Adrenal gland (tissue), 5 donors: ENCODE measurements at regions not wholly inside any gene's neighbourhood (a gene's known extent, or its start where the extent isn't known, plus 50 kb on each side); places are given as distances from the start of the nearest gene placed in this dataset.
A peak's percentile ranks its signal among the peaks of the same experiment; 100 is the strongest.

Source experiments
- POLR2A ChIP-seq, 2 donors: fragments of 450-650 bp; IDR thresholded peaks; one replicate each; pipeline ENCODE4 v1.6.1; 2017; ENCODE audit warnings: antibody characterized with exemption in 2 of 2, mild to moderate bottlenecking in 2 of 2, moderate library complexity in 1 of 2
- TF ChIP-seq, protein P1 (sequence below), 6 experiments: fragments of 450-650 bp in 4 of 6; fragments of 200-600 bp in 2 of 6; sonication (generic) in 1 of 6; IDR thresholded peaks; 1 replicate in 5 of 6; 2 replicates in 1 of 6; pipeline versions ENCODE4 v1.5.1 to v1.8.0; 2016 to 2021; ENCODE audit warnings: antibody characterized with exemption in 6 of 6, mild to moderate bottlenecking in 2 of 6, moderate library complexity in 1 of 6
- donor health status: DM: no; HTN: no; CAD: no.

DNA sequence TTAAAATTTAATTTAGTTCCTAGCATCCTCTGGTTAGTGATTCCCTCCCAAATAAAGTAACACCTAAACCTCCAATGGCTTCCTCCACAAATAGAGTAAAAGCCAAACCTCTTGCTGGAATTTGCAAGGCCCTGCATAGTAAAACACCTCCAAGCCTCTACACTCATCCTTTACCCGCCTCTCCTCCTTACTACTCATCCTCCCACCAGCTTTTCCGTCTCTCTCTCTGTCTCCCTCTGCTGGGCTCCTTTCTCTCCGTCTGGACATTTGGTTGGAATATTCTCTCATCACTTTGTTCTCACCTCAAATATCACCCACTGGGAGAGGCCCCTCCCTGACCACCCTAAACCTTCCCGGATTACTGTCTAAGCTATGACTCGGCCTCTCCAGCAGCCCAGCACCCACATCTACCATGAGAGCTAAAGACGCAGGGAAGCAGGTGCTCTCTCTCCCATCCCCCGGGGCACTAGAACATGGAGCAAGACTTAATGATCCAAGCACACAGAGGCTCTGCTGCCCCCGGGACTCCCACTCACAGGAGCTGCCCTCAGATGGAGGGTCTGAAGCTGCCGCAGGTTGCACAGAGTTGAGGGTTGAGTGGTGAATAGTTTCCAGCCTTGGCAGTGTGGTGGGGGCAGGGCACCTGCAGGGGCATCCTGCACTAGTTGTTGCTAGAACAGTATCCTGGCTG lies 167.2 kb downstream of the FBXO15 start:
- TF ChIP-seq, protein P1, sequence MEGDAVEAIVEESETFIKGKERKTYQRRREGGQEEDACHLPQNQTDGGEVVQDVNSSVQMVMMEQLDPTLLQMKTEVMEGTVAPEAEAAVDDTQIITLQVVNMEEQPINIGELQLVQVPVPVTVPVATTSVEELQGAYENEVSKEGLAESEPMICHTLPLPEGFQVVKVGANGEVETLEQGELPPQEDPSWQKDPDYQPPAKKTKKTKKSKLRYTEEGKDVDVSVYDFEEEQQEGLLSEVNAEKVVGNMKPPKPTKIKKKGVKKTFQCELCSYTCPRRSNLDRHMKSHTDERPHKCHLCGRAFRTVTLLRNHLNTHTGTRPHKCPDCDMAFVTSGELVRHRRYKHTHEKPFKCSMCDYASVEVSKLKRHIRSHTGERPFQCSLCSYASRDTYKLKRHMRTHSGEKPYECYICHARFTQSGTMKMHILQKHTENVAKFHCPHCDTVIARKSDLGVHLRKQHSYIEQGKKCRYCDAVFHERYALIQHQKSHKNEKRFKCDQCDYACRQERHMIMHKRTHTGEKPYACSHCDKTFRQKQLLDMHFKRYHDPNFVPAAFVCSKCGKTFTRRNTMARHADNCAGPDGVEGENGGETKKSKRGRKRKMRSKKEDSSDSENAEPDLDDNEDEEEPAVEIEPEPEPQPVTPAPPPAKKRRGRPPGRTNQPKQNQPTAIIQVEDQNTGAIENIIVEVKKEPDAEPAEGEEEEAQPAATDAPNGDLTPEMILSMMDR (IDR thresholded peaks at IDR 0.05), result peak in 1 of 6 experiments; percentile 3
- TF ChIP-seq POLR2A (IDR thresholded peaks at IDR 0.05), result no peak
